Ascending aorta (tissue), 2 donors: ENCODE measurements at regions not wholly inside any gene's neighbourhood (a gene's known extent, or its start where the extent isn't known, plus 50 kb on each side); places are given as distances from the start of the nearest gene placed in this dataset.
A peak's percentile ranks its signal among the peaks of the same experiment; 100 is the strongest.

Experiments
- DNase-seq, 2 donors: peaks; one replicate each; pipeline ENCODE4 v3.0.0-alpha.2; 2019; ENCODE audit warnings: low spot score in 2 of 2
- H3K27ac ChIP-seq, 2 donors: fragments of 200-600 bp; sonication (generic); one replicate each; pipeline ENCODE4 v1.5.1; 2016 to 2017; ENCODE audit warnings: mild to moderate bottlenecking in 1 of 2
- H3K27me3 ChIP-seq: fragments of 200-600 bp; sonication (generic); one replicate; pipeline ENCODE4 v1.5.1; 2017
- H3K36me3 ChIP-seq, 2 donors: fragments of 200-600 bp; sonication (generic); one replicate each; pipeline ENCODE4 v1.5.1; 2016
- H3K4me1 ChIP-seq, 2 donors: fragments of 200-600 bp; sonication (generic); one replicate each; pipeline ENCODE4 v1.5.1; 2016 to 2017; ENCODE audit warnings: mild to moderate bottlenecking in 1 of 2
- H3K4me3 ChIP-seq, 2 donors: fragments of 200-600 bp; sonication (generic); one replicate each; pipeline ENCODE4 v1.5.1; 2016 to 2017; ENCODE audit warnings: mild to moderate bottlenecking in 1 of 2
- H3K9me3 ChIP-seq, 2 donors: fragments of 200-600 bp; sonication (generic); one replicate each; pipeline ENCODE4 v1.5.1; 2016
- intact Hi-C: fragments of 100-400 bp; cut with DNase I; formaldehyde crosslinking; loops from one replicate; pipeline ENCODE4 v1.15.1; 2023
- TF ChIP-seq, protein P1 (sequence below), 3 experiments: fragments of 200-600 bp in 2 of 3; fragments of 450-650 bp in 1 of 3; sonication (generic) in 2 of 3; IDR thresholded peaks; one replicate each; pipeline ENCODE4 v1.5.1; 2016 to 2019; ENCODE audit warnings: antibody characterized with exemption in 3 of 3, mild to moderate bottlenecking in 1 of 3, moderate library complexity in 1 of 3

DNA sequence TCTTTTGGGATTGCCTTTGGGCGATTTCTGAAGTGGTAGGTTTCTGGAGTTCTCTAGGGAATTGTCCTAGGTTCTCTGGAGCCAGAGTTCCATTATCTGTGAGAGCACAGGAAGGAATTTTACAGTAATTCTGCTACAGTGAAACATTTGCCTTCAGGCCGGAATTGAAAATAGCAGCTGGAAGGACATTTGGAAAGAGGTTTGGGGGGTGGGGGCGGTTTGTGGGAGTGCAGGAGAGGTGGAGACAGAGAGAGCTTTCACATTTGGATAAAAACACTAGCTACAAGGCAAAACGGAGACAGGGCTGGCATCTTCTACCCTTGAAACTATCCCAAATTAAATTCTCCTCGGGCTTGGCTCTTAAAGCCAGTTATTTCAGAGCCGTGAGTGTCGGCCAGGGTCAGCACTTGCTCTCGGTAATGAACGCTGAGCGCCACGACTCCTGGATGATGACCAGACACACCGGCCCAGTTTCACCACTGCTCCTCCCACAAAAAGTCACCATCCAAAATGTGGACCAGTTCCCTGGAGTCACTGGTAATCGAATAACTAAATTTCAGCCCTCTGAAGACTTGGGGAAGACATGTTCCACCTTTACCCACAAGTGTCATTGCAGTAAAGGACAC, 67.7 kb upstream of the TANC2 start:
- intact Hi-C loops = no loop called here
- no peak for DNase-seq
- no peaks in the 10 kb centered on the region for H3K36me3 ChIP-seq
- no peaks in the 10 kb centered on the region for H3K9me3 ChIP-seq
- no peaks in the 10 kb centered on the region for H3K27me3 ChIP-seq
- peak overlapping the region; percentile 20 to 46 for H3K27ac ChIP-seq
- TF ChIP-seq, protein P1, sequence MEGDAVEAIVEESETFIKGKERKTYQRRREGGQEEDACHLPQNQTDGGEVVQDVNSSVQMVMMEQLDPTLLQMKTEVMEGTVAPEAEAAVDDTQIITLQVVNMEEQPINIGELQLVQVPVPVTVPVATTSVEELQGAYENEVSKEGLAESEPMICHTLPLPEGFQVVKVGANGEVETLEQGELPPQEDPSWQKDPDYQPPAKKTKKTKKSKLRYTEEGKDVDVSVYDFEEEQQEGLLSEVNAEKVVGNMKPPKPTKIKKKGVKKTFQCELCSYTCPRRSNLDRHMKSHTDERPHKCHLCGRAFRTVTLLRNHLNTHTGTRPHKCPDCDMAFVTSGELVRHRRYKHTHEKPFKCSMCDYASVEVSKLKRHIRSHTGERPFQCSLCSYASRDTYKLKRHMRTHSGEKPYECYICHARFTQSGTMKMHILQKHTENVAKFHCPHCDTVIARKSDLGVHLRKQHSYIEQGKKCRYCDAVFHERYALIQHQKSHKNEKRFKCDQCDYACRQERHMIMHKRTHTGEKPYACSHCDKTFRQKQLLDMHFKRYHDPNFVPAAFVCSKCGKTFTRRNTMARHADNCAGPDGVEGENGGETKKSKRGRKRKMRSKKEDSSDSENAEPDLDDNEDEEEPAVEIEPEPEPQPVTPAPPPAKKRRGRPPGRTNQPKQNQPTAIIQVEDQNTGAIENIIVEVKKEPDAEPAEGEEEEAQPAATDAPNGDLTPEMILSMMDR (IDR thresholded peaks at IDR 0.05) = no peak
- H3K4me1 ChIP-seq = peaks cover 6 to 10% of the 10 kb centered on the region in 2 donors
- H3K4me3 ChIP-seq = peak overlapping the region in 1 of 2 donors; percentile 32

DNA sequence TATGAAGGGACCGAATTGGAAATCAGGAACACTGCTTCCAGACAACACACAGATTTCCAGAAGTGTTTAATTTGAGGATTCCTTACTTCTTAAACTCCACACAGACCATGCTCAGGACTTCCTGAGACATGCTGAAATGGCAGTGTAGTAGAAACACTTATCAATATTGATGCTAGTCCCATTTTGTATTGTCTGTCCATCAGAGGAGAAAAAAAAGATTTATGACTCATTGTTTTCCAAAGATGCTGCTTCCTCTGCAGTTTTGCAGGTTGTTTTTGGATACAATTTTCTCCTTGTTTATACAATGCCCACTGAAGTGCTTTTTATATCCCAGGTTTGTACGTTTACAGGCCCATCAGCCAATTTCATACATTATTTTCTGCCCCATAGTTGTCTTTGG, 68.3 kb upstream of the TANC2 start:
- no peaks in the 10 kb centered on the region for H3K9me3 ChIP-seq
- peak overlapping the region; percentile 20 to 46 for H3K27ac ChIP-seq
- DNase-seq = no peak
- TF ChIP-seq, protein P1 (IDR thresholded peaks at IDR 0.05) = no peak
- intact Hi-C loops = no loop called here
- no peak overlapping the region for H3K4me3 ChIP-seq
- no peaks in the 10 kb centered on the region for H3K27me3 ChIP-seq
- peaks cover 8 to 10% of the 10 kb centered on the region in 2 donors for H3K4me1 ChIP-seq
- no peaks in the 10 kb centered on the region for H3K36me3 ChIP-seq

DNA sequence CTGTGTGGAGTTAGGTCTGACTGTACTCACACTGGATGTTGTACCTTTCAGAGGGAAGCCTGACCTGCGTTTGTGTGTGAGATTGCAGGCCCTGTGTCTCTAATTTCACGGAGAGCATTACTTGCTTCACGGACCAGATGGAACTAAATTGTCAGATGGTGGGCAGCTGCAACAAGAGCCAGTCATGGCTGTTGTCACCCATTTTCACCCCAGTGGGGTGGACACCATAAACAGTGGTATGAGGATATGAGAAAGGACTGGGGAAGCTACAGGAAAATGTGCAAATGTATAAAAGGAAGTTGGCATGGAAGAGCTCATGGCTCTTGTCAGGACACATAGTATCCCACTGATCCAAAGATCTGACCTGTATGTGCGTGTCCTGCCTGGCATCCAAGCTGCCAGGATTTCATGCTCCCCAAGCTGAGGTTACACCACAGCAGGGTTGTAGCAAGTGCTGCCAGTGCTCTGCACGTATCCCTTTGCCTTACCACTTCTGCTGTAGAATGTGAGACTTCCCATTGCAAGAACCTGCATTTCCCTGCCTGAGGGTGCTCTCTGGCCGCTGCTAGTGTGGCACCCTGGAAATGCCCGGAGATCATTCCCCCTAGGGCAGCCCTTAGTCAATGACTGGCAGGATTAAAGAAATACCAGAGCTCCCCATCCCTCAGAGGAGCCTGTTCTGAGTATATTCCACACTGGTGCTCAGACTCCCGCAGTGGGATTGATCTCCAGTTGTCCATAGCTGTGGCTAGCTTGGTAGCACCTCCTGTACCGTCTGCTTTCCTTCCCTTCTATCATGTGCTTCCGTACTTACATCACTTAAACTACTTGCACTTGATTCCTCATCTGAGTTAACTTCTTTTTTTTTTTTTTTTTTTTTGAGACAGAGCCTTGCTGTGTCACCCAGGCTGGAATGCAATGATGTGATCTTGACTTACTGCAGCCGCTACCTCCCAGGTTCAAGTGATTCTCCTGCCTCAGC, 70.4 kb upstream of the TANC2 start:
- no peaks in the 10 kb centered on the region for H3K9me3 ChIP-seq
- no peak overlapping the region for H3K27ac ChIP-seq
- H3K36me3 ChIP-seq = no peaks in the 10 kb centered on the region
- H3K4me3 ChIP-seq = no peak overlapping the region
- intact Hi-C loops = no loop called here
- TF ChIP-seq, protein P1 (IDR thresholded peaks at IDR 0.05) = no peak
- H3K27me3 ChIP-seq = no peaks in the 10 kb centered on the region
- peaks cover 10 to 12% of the 10 kb centered on the region in 2 donors for H3K4me1 ChIP-seq
- no peak for DNase-seq

DNA sequence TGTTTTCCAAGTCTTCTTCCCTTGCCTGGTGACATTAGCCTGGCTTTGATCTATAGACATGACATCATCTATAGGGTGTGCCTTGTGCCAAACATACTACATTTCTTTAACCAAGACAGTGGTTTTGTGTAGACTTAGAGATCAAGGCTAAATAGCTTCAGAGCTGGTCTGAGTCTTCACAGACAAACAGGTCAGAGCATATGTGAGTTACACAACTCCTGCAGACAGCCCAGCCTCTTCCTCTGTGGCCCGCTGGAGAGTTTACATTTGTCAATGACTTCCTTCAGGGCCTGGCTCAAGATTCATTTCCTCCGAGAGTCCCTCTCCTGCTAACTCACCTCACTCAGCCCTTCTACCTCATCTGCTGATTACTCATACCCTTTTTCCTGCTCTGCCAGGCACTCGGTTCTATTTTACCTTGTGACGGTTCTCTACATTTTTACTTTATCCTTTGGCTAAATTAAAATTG, 73.1 kb upstream of the TANC2 start:
- DNase-seq = peak in 1 of 2 donors; percentile 70

DNA sequence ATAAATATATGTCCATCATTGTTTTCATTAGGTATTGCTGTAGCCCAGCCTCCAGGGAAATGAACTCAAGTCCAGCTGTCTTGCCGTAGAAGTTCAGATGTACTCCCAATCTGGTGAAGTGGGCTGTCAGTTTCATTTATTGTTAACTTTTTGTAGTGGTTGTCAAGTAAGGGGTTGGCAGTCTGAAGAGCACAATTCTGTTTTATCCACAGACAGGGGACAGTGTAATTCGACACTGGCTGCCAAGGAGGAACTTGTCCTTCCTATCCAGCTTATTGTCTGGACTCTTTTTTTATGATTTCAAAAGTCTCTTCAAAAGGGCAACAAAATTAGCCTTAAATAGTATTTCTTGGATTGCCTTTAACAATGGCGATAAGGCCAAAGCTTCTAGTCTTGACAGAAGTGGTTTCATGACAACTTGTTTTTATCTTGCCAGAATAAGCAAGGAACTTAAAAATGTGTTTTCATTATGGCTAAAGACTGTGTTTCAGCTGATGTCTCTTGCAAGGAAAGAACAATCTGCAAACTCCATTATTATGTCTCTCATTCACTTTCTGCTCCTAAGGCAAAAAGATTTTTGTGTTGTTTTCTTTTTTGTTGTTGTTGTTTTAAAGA, 73.9 kb upstream of the TANC2 start:
- H3K9me3 ChIP-seq = no peaks in the 10 kb centered on the region
- peak overlapping the region in 1 of 2 donors; percentile 48 for H3K27ac ChIP-seq
- peaks cover 0 to 6% of the 10 kb centered on the region in 2 donors for H3K4me1 ChIP-seq
- intact Hi-C loops = no loop called here
- H3K27me3 ChIP-seq = no peaks in the 10 kb centered on the region
- H3K36me3 ChIP-seq = no peaks in the 10 kb centered on the region
- TF ChIP-seq, protein P1 (IDR thresholded peaks at IDR 0.05) = no peak
- no peak overlapping the region for H3K4me3 ChIP-seq
- no peak for DNase-seq

More for the DNA sequence above, 73.1 kb upstream of the TANC2 start:
- no peaks in the 10 kb centered on the region for H3K27me3 ChIP-seq
- H3K36me3 ChIP-seq = no peaks in the 10 kb centered on the region
- intact Hi-C loops = no loop called here
- H3K9me3 ChIP-seq = no peaks in the 10 kb centered on the region
- H3K4me1 ChIP-seq = peaks cover 6 to 11% of the 10 kb centered on the region in 2 donors
- H3K27ac ChIP-seq = peak overlapping the region in 1 of 2 donors; percentile 48
- TF ChIP-seq, protein P1 (IDR thresholded peaks at IDR 0.05) = no peak
- no peak overlapping the region for H3K4me3 ChIP-seq
